NCI-H1436 treated with DMSO at 0.1 percent for 48 hours (cell line): ENCODE measurements at regions not wholly inside any gene's neighbourhood (a gene's known extent, or its start where the extent isn't known, plus 50 kb on each side); places are given as distances from the start of the nearest gene placed in this dataset.

Experiments used
- DNase-seq: peaks from one replicate; lab custom pipeline; 2025; lab: John Stamatoyannopoulos, UW

GRCh38 chr4:125689805-125690204 lies 375.1 kb downstream of the FAT4 start:
- DNase-seq, result no peak

DNA sequence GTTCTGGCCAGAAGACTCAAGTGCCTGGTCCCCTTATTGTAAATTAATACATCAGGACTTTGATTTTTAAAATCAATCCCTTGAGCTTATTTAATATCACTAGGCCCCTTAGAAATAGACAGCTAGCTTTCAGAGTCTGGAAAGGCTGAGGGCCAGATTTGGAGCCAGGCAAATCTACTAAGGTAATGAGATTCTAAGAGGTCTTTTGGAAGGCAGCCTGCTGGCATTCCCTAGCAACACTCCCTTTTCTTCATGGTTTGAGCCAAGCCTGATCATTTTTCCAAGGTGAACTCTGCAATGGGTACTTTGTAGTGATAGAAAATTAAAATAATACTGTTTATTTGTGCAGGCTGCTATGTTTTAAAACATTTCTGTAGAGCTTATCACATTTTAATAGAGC lies 378.5 kb downstream of the FAT4 start:
- no peak for DNase-seq

- no peak for DNase-seq
These were observed 387.7 kb downstream of the FAT4 start for GRCh38 chr4:125702406-125702805.

- no peak for DNase-seq
These were observed 388.7 kb downstream of the FAT4 start for GRCh38 chr4:125703443-125703842.

GRCh38 chr4:125704726-125705125 lies 390.0 kb downstream of the FAT4 start:
- DNase-seq, result no peak

DNA sequence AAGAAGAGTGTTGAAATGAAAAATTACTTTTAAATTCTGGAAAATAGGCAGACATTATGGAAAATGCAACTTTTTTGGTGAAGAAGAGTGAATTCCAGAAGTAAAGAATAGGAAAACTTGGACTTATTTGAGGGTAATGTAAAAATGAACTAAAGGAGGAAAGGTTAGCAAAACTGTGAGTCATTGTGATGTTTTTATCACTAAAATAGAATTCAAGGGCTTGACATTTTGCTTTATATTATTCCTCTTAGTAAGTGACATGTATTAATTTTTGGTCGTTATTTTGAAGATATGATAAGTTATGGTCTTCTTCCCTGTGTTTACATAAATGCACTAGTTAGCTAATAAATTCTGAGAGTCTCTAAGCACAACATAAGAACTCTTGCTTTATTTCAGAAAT lies 390.9 kb downstream of the FAT4 start:
- no peak for DNase-seq

DNA sequence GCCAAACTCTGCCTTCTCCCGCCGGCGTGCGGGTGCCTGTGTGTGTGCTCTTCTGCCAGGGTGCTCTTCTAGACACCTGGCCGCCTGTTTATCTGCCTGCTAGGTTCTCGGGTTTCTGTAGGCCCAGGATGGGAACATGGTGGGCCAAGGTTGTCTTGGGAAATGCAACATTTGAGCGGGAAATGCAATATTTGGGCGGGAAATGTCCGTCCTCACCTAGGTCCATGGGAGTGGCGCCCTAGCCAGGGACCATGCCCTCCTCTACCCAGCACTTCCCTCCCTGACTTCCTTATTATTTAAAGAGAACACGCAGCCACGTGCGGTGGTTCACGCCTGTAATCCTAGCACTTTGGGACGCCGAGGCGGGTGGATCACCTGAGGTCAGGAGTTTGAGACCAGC lies 392.6 kb downstream of the FAT4 start:
- no peak for DNase-seq

GRCh38 chr4:125710766-125711165 lies 396.0 kb downstream of the FAT4 start:
- no peak for DNase-seq

- DNase-seq, result no peak
These were observed 399.3 kb downstream of the FAT4 start for GRCh38 chr4:125714049-125714448.

GRCh38 chr4:125714845-125715244 lies 400.1 kb downstream of the FAT4 start:
- no peak for DNase-seq

GRCh38 chr4:125719987-125720386 lies 405.2 kb downstream of the FAT4 start:
- DNase-seq, result no peak

- no peak for DNase-seq
These were observed 407.3 kb downstream of the FAT4 start for GRCh38 chr4:125722009-125722408.

DNA sequence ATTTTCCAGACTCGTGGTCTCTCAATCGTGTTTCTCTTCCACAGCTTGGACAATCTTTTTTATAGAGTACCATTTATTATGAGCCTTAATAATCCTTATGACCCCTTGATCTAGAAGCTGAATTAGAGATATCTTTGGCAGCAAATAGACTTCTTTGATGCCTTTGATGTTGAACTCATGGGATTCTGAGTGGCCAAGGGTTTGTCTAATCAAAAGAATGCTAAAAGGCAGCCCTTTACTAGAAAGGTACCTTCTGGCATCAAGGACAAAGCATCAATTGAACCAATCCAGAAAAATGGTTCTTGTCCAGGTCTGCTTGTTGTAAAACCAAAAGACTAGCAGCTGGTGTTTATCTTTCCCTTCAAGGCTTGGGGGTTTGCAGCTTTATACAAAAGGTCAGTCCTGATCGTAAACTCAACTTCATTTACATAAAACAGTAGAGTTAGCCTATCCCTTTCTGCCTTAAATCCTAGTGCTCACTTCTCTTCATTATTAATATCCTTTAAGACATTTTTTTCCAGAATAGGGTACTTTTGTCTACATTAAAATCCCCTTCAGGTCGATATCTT lies 411.3 kb downstream of the FAT4 start:
- DNase-seq, result no peak

- no peak for DNase-seq
These were observed 413.2 kb downstream of the FAT4 start for GRCh38 chr4:125727931-125728330.

- DNase-seq, result no peak
These were observed 413.8 kb downstream of the FAT4 start for GRCh38 chr4:125728568-125728967.

DNA sequence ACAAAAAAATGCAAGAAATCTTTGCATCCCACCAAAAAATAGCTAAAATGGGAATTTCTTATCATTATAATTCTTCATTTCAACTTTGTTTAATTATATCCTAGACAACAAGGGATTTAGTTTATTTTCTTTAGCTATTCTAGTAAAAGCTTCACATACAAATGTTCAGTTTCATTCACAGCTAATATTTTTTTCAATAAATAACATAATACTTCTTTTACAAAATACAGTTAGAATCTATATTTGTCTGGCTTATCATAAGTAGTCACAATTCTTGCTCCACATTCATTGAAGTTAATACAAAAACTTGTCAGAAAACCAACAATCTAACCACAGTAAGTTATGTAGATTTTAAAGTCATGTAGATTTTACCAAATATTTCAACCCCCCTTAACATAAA lies 414.4 kb downstream of the FAT4 start:
- no peak for DNase-seq

DNA sequence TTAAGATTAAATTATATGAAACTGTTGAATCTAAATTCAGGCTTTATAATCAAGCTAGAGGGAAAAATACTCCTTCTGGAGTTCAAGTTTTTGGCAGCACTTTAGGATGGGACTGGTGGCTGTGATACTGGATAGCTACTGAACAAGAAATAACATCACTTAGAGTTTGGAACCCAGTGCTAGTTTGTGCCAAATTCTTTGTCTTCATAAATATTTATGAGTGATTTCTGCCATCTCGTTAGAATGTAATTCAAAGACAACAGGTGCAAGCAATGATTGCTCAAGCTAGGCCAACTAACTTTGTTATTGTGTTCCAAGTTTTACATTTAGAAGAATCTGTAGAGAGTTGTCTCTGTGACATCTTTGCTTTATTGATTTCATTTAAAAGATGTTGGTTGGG lies 417.9 kb downstream of the FAT4 start:
- no peak for DNase-seq

DNA sequence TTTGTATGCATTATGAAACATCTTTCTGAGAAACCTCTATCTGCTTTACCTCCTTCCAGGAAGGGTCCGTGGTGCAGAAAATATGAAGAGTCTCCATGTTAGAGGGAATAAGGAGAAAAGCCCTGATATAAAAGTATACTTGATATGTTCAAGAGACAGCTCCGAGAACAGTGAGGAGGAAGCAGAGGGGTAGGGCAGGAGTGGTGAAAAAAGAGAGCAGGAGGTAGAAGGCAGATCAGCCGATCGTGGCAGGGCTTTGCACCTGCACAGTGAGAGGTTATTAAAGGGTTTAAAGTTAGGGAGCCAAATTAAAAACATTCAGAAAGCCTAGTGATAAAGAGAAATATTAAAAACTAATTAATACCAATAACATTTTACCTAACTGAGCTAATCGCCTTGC lies 419.7 kb downstream of the FAT4 start:
- no peak for DNase-seq

DNA sequence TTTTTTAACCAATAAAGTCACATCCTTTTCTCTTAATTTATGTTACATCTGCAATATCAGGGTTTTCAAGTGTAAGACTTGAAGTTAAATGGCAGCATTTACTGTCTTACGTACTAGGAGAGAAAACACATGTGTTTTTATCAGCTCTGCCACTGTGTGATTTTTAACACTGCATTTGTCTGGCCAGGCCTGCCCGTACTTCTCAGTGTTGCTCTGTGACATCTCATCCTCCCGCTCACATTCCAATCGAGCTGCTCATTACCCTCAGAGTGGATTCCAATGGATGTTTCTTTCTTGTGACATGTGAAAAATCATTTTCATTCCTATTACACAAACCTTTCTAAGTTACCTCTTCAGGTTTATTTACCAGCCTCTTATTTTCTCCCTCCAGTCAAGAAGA lies 420.3 kb downstream of the FAT4 start:
- no peak for DNase-seq

- no peak for DNase-seq
These were observed 421.3 kb downstream of the FAT4 start for GRCh38 chr4:125736057-125736456.

DNA sequence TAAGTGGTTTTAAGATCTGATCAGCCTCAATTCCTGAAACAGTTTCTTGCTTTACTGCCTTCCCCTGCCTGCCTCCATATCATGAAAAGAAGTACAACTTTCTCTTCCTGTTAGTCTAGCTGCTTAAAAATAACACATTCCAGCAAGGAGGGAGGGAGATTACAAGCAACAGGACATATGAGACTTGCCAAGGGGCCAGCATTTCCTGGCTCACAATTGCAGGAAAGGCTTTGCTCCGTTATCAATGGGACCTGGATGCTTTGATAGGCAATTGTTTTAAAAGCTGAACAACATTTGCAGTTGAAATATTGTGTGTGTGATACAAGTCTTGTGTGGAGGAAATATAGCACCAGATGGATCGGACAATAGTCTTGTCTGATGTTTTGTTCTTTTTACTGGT lies 425.0 kb downstream of the FAT4 start:
- DNase-seq, result no peak

- no peak for DNase-seq
These were observed 427.2 kb downstream of the FAT4 start for GRCh38 chr4:125741825-125742452.

DNA sequence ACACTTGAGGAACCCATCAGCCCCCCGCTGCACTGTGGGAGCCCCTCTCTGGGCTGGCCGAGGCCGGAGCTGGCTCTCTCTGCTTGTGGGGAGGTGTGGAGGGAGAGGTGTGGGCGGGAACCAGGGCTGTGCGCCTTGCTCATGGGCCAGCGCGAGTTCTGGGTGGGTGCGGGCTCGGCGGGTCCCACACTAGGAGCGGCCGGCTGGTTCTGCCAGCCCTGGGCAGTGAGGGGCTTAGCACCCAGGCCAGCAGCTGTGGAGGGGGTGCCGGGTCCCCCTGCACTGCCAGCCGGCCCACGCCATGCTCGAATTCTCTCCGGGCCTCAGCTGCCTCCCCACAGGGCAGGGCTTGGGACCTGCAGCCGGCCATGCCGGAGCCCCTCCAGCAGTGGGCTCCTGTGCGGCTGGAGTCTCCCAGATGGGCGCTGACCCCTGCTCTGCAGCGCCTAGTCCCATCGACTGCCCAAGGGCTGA lies 430.2 kb downstream of the FAT4 start:
- no peak for DNase-seq

- no peak for DNase-seq
These were observed 434.6 kb downstream of the FAT4 start for GRCh38 chr4:125749354-125749753.
